GM21529 (cell line): ENCODE measurements at regions not wholly inside any gene's neighbourhood (a gene's known extent, or its start where the extent isn't known, plus 50 kb on each side); places are given as distances from the start of the nearest gene placed in this dataset.
"Not testable (repeated sequence)": the region's sequence is repeated elsewhere in the genome, so short reads cannot be mapped to it uniquely, and the experiment has no call there.

ENCODE experiments used
- ATAC-seq: cut with Tn5 transposase; IDR thresholded peaks from one replicate; pipeline ENCODE4 v1.9.1; 2021; ENCODE audit not compliant: unreplicated experiment

GRCh38 chrX:79026742-79027141 is 81.6 kb downstream of the P2RY10 start:
- ATAC-seq = not testable (repeated sequence)

- no peak for ATAC-seq
Observed at GRCh38 chrX:79035421-79035820, 90.2 kb downstream of the P2RY10 start.

- ATAC-seq = no peak
Observed at GRCh38 chrX:79036157-79036880, 91.1 kb downstream of the P2RY10 start.

- ATAC-seq = peak; percentile 97
Observed at GRCh38 chrX:79065696-79066095, 78.8 kb upstream of the GPR174 start.

GRCh38 chrX:79078114-79078513 is 66.4 kb upstream of the GPR174 start:
- ATAC-seq = no peak

- ATAC-seq = no peak
Observed at GRCh38 chrX:79079477-79079876, 65.0 kb upstream of the GPR174 start.

- ATAC-seq = no peak
Observed at GRCh38 chrX:79080141-79080540, 64.3 kb upstream of the GPR174 start.

- peak; percentile 80 for ATAC-seq
Observed at GRCh38 chrX:79081895-79082512, 62.5 kb upstream of the GPR174 start.

GRCh38 chrX:79082899-79083298 is 61.6 kb upstream of the GPR174 start:
- ATAC-seq = no peak

- no peak for ATAC-seq
Observed at GRCh38 chrX:79084923-79085322, 59.6 kb upstream of the GPR174 start.

GRCh38 chrX:79089896-79090584 is 54.4 kb upstream of the GPR174 start:
- no peak for ATAC-seq

GRCh38 chrX:79094075-79094832 is 50.2 kb upstream of the GPR174 start:
- ATAC-seq = no peak
